Prostate gland (tissue), 2 donors: ENCODE measurements at regions not wholly inside any gene's neighbourhood (a gene's known extent, or its start where the extent isn't known, plus 50 kb on each side); places are given as distances from the start of the nearest gene placed in this dataset.

Experiments used
- POLR2A ChIP-seq: fragments of 450-650 bp; IDR thresholded peaks from one replicate; pipeline ENCODE4 v1.6.1; 2016; ENCODE audit warnings: antibody characterized with exemption, mild to moderate bottlenecking
- POLR2AphosphoS5 ChIP-seq: sonication (generic); formaldehyde crosslinking; IDR thresholded peaks from one replicate; pipeline ENCODE4 v1.6.1; 2017; ENCODE audit warnings: antibody characterized with exemption
- TF ChIP-seq, protein P1 (sequence below), 4 experiments: fragments of 200-600 bp in 2 of 4; fragments of 450-650 bp in 2 of 4; sonication (generic) in 2 of 4; IDR thresholded peaks; 1 replicate in 3 of 4; 2 replicates in 1 of 4; pipeline ENCODE4 v1.5.1; 2016 to 2019; ENCODE audit warnings: antibody characterized with exemption in 4 of 4, mild to moderate bottlenecking in 2 of 4, moderate library complexity in 2 of 4

DNA sequence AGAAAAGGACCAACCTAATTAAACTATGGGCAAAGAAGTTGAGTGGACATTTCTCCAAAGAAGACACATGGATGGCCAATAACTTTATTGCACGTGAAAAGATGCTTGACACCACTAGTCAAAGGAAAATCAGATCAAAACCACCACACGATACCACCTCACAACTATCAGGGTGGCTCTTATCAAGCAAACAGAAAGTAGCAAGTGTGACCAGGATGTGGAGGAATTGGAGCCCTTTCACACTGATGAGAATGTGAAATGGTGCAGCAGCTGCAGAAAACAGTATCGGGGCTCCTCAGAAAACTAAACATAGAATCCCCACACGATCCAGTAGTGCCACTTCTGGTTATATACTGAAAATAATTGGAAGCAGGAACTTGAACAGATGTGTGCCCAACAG lies 72.2 kb upstream of the ALKAL2 start:
- TF ChIP-seq, protein P1, sequence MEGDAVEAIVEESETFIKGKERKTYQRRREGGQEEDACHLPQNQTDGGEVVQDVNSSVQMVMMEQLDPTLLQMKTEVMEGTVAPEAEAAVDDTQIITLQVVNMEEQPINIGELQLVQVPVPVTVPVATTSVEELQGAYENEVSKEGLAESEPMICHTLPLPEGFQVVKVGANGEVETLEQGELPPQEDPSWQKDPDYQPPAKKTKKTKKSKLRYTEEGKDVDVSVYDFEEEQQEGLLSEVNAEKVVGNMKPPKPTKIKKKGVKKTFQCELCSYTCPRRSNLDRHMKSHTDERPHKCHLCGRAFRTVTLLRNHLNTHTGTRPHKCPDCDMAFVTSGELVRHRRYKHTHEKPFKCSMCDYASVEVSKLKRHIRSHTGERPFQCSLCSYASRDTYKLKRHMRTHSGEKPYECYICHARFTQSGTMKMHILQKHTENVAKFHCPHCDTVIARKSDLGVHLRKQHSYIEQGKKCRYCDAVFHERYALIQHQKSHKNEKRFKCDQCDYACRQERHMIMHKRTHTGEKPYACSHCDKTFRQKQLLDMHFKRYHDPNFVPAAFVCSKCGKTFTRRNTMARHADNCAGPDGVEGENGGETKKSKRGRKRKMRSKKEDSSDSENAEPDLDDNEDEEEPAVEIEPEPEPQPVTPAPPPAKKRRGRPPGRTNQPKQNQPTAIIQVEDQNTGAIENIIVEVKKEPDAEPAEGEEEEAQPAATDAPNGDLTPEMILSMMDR (IDR thresholded peaks at IDR 0.05): no peak
- no peak for TF ChIP-seq POLR2AphosphoS5
- no peak for TF ChIP-seq POLR2A
